ENCODE measurements at regions not wholly inside any gene's neighbourhood (a gene's known extent, or its start where the extent isn't known, plus 50 kb on each side); places are given as distances from the start of the nearest gene placed in this dataset.

GRCh38 chr3:28743271-28743670, 394.6 kb upstream of the AZI2 start:
- no peak for DNase-seq

GRCh38 chr3:28743831-28744230, 395.2 kb upstream of the AZI2 start:
- DNase-seq, result no peak

- no peak for DNase-seq
Measured at GRCh38 chr3:28745436-28745835, 396.8 kb upstream of the AZI2 start.

- DNase-seq, result no peak
Measured at GRCh38 chr3:28745916-28746617, 397.4 kb upstream of the AZI2 start.

GRCh38 chr3:28746990-28747389, 398.4 kb upstream of the AZI2 start:
- no peak for DNase-seq

GRCh38 chr3:28751864-28752263, 403.2 kb upstream of the AZI2 start:
- DNase-seq, result no peak

- DNase-seq, result no peak
Measured at GRCh38 chr3:28752290-28752689, 403.7 kb upstream of the AZI2 start.

GRCh38 chr3:28756056-28756455, 407.4 kb upstream of the AZI2 start:
- no peak for DNase-seq

- no peak for DNase-seq
Measured at GRCh38 chr3:28758115-28758514, 409.5 kb upstream of the AZI2 start.

GRCh38 chr3:28761375-28761774, 412.8 kb upstream of the AZI2 start:
- DNase-seq, result no peak

- DNase-seq, result no peak
Measured at GRCh38 chr3:28765194-28765593, 416.6 kb upstream of the AZI2 start.

GRCh38 chr3:28768439-28768838, 419.8 kb upstream of the AZI2 start:
- no peak for DNase-seq

GRCh38 chr3:28777806-28778475, 429.3 kb upstream of the AZI2 start:
- no peak for DNase-seq

- DNase-seq, result no peak
Measured at GRCh38 chr3:28780480-28780879, 431.9 kb upstream of the AZI2 start.

GRCh38 chr3:28781053-28781452, 432.4 kb upstream of the AZI2 start:
- DNase-seq, result no peak

GRCh38 chr3:28786446-28786845, 437.8 kb upstream of the AZI2 start:
- DNase-seq, result no peak

GRCh38 chr3:28788571-28788970, 439.9 kb upstream of the AZI2 start:
- no peak for DNase-seq

GRCh38 chr3:28791713-28792255, 443.2 kb upstream of the AZI2 start:
- no peak for DNase-seq

- no peak for DNase-seq
Measured at GRCh38 chr3:28792604-28793003, 444.0 kb upstream of the AZI2 start.

GRCh38 chr3:28799084-28799483, 450.5 kb upstream of the AZI2 start:
- DNase-seq, result no peak

- DNase-seq, result no peak
Measured at GRCh38 chr3:28800203-28800602, 451.6 kb upstream of the AZI2 start.

GRCh38 chr3:28808068-28808467, 459.4 kb upstream of the AZI2 start:
- DNase-seq, result no peak

GRCh38 chr3:28816017-28816416, 464.9 kb upstream of the RBMS3 start:
- no peak for DNase-seq

GRCh38 chr3:28824316-28824715, 456.6 kb upstream of the RBMS3 start:
- DNase-seq, result no peak

GRCh38 chr3:28826840-28827239, 454.0 kb upstream of the RBMS3 start:
- DNase-seq, result no peak

All from left hindlimb (tissue), 1 donor.